Hepatocyte (in vitro differentiated cells): ENCODE measurements at regions not wholly inside any gene's neighbourhood (a gene's known extent, or its start where the extent isn't known, plus 50 kb on each side); places are given as distances from the start of the nearest gene placed in this dataset.

Experiments
- DNase-seq: peaks from one replicate; pipeline ENCODE4 v3.0.0-alpha.2; 2016; ENCODE audit warnings: low spot score
- H2AFZ ChIP-seq: fragments of 200-600 bp; sonication (generic); 2 replicates; pipeline ENCODE4 v1.6.0; 2016; ENCODE audit warnings: antibody characterized with exemption, mild to moderate bottlenecking
- H3K27ac ChIP-seq: fragments of 200-600 bp; sonication (generic); 2 replicates; pipeline ENCODE4 v1.5.1; 2016; ENCODE audit warnings: mild to moderate bottlenecking
- H3K27me3 ChIP-seq: fragments of 200-600 bp; sonication (generic); 2 replicates; pipeline ENCODE4 v1.6.1; 2016
- H3K36me3 ChIP-seq: fragments of 200-600 bp; sonication (generic); replicated peaks from 2 replicates; pipeline ENCODE4 v1.5.1; 2016; ENCODE audit warnings: low read depth; ENCODE audit not compliant: insufficient read depth
- H3K4me1 ChIP-seq: fragments of 200-600 bp; sonication (generic); 2 replicates; pipeline ENCODE4 v1.5.1; 2016; ENCODE audit warnings: mild to moderate bottlenecking, moderate library complexity; ENCODE audit not compliant: insufficient read depth
- H3K4me2 ChIP-seq: fragments of 200-600 bp; sonication (generic); 2 replicates; pipeline ENCODE4 v1.6.0; 2016
- H3K4me3 ChIP-seq: fragments of 200-600 bp; sonication (generic); 2 replicates; pipeline ENCODE4 v1.5.1; 2016; ENCODE audit warnings: mild to moderate bottlenecking
- H3K79me2 ChIP-seq: fragments of 200-600 bp; sonication (generic); 2 replicates; pipeline ENCODE4 v1.6.0; 2017; ENCODE audit warnings: mild to moderate bottlenecking
- H3K9me2 ChIP-seq: fragments of 200-600 bp; sonication (generic); replicated peaks from 2 replicates; pipeline ENCODE4 v1.6.0; 2017; ENCODE audit warnings: mild to moderate bottlenecking; ENCODE audit not compliant: insufficient read depth
- H3K9me3 ChIP-seq: fragments of 200-600 bp; sonication (generic); 2 replicates; pipeline ENCODE4 v1.5.1; 2016; ENCODE audit warnings: low read depth, mild to moderate bottlenecking
- H4K20me1 ChIP-seq: fragments of 200-600 bp; sonication (generic); 2 replicates; pipeline ENCODE4 v1.6.0; 2016; ENCODE audit warnings: mild to moderate bottlenecking; ENCODE audit not compliant: insufficient read depth, poor library complexity, severe bottlenecking
- EZH2 ChIP-seq: fragments of 200-600 bp; sonication (generic); IDR thresholded peaks from 2 replicates; pipeline ENCODE4 v1.6.1; 2016; ENCODE audit warnings: antibody characterized with exemption, mild to moderate bottlenecking, borderline replicate concordance
- EZH2phosphoT487 ChIP-seq: fragments of 200-600 bp; sonication (generic); IDR thresholded peaks from one replicate; pipeline ENCODE4 v1.6.1; 2018; ENCODE audit warnings: antibody characterized with exemption, mild to moderate bottlenecking, low read depth, moderate library complexity; ENCODE audit not compliant: unreplicated experiment, severe bottlenecking
- WGBS: methylation state at CpG from one replicate; pipeline ENCODE4 v1.1.6; 2016; ENCODE audit warnings: low lambda C conversion rate; ENCODE audit errors: missing lambda C conversion rate; 5-methylcytosine and 5-hydroxymethylcytosine counted together
- TF ChIP-seq, protein P1 (sequence below): fragments of 200-600 bp; sonication (generic); IDR thresholded peaks from 2 replicates; pipeline ENCODE4 v1.5.1; 2016; ENCODE audit warnings: antibody characterized with exemption, mild to moderate bottlenecking; ENCODE audit not compliant: poor library complexity

DNA sequence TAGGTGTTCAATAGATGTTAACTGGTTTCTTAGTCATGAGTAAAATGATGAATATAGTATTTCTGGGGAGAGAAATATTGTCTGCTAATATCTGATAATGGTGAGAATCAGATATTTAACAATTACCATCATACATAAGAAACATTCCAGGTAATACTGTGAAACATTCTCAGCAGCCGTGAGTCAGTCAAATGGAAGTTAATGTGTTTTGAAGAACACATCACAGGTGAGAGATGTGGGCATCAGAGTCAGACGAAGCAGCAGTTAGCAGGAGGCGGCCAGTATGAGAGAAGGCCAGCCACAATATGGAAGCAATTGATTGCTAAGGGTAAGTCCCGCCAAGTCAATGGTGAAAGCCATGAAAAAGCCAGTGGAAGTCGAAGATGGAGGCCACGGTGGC, 1035.9 kb downstream of the TUSC7 start:
- H3K36me3 ChIP-seq, result no peaks in the 10 kb centered on the region
- no peaks in the 10 kb centered on the region for H3K79me2 ChIP-seq
- no peak for DNase-seq
- no peaks in the 10 kb centered on the region for H3K4me1 ChIP-seq
- 90% methylated on average over 6 of the region's 6 CpGs for WGBS
- H3K4me3 ChIP-seq, result no peak overlapping the region
- no peaks in the 10 kb centered on the region for H4K20me1 ChIP-seq
- H3K27ac ChIP-seq, result no peak overlapping the region
- no peak overlapping the region for H2AFZ ChIP-seq
- H3K9me3 ChIP-seq, result no peaks in the 10 kb centered on the region
- no peaks in the 10 kb centered on the region for H3K9me2 ChIP-seq
- H3K27me3 ChIP-seq, result no peaks in the 10 kb centered on the region
- no peak overlapping the region for H3K4me2 ChIP-seq
- TF ChIP-seq, protein P1, sequence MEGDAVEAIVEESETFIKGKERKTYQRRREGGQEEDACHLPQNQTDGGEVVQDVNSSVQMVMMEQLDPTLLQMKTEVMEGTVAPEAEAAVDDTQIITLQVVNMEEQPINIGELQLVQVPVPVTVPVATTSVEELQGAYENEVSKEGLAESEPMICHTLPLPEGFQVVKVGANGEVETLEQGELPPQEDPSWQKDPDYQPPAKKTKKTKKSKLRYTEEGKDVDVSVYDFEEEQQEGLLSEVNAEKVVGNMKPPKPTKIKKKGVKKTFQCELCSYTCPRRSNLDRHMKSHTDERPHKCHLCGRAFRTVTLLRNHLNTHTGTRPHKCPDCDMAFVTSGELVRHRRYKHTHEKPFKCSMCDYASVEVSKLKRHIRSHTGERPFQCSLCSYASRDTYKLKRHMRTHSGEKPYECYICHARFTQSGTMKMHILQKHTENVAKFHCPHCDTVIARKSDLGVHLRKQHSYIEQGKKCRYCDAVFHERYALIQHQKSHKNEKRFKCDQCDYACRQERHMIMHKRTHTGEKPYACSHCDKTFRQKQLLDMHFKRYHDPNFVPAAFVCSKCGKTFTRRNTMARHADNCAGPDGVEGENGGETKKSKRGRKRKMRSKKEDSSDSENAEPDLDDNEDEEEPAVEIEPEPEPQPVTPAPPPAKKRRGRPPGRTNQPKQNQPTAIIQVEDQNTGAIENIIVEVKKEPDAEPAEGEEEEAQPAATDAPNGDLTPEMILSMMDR, result no peak
- TF ChIP-seq EZH2phosphoT487, result no peak
- TF ChIP-seq EZH2, result no peak

DNA sequence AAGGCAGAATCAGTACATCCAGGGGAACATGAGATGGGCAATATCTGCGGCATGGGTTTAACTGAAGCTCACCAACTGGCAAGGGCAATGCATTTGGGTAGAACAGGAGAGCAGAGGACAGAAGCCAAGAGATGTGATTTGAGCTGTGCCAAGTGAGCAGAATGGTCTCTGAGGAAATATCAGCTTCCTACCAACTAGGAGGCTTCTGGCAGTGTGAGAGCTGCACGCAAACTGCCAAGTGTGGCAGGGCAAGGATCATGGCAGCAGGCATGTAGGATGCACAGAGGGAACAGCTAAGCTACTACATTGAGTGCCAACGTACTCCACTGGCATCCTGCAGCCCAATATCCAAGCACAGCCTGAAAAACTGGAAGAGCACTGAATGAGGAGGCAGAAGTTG, 1036.5 kb downstream of the TUSC7 start:
- Histone ChIP-seq H3K4me3 (no peak overlapping the region), H2AFZ (no peak overlapping the region), H3K9me3 (no peaks in the 10 kb centered on the region), H3K4me1 (no peaks in the 10 kb centered on the region), H3K27me3 (no peaks in the 10 kb centered on the region), H3K79me2 (no peaks in the 10 kb centered on the region), H3K4me2 (no peak overlapping the region), H3K36me3 (no peaks in the 10 kb centered on the region), H4K20me1 (no peaks in the 10 kb centered on the region), H3K9me2 (no peaks in the 10 kb centered on the region), H3K27ac (no peak overlapping the region)
- no peak for DNase-seq
- TF ChIP-seq EZH2 (no peak), EZH2phosphoT487 (no peak)
- TF ChIP-seq, protein P1, result no peak
- 79% methylated on average over 3 of the region's 3 CpGs for WGBS

DNA sequence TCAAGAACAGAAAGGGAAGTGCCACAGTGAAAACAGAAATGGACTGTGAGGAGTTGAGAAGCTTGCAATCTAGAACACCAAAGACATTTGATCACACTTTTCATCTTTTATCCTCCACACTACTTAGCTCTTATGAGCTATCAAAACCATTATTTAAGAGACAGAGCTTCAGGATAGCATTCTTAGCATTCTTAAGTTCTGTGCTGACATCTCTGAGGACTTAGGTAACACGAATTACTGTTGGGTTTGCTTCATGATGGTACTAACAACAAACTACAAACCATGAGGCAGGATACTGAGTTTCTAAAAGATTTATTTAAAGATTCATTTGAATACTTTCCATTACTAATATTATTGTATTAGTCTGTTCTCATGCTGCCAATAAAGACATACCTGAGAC, 1038.6 kb downstream of the TUSC7 start:
- H3K4me1 ChIP-seq, result peaks cover 4% of the 10 kb centered on the region
- no peaks in the 10 kb centered on the region for H3K36me3 ChIP-seq
- no peak overlapping the region for H3K4me3 ChIP-seq
- no peaks in the 10 kb centered on the region for H3K27me3 ChIP-seq
- TF ChIP-seq EZH2phosphoT487 (no peak), EZH2 (no peak)
- TF ChIP-seq, protein P1, result no peak
- H4K20me1 ChIP-seq, result no peaks in the 10 kb centered on the region
- no peak overlapping the region for H2AFZ ChIP-seq
- H3K79me2 ChIP-seq, result no peaks in the 10 kb centered on the region
- H3K9me2 ChIP-seq, result no peaks in the 10 kb centered on the region
- no peak overlapping the region for H3K4me2 ChIP-seq
- H3K27ac ChIP-seq, result no peak overlapping the region
- DNase-seq, result no peak
- no peaks in the 10 kb centered on the region for H3K9me3 ChIP-seq
- WGBS, result 69% methylated on average over 1 of the region's 1 CpG

DNA sequence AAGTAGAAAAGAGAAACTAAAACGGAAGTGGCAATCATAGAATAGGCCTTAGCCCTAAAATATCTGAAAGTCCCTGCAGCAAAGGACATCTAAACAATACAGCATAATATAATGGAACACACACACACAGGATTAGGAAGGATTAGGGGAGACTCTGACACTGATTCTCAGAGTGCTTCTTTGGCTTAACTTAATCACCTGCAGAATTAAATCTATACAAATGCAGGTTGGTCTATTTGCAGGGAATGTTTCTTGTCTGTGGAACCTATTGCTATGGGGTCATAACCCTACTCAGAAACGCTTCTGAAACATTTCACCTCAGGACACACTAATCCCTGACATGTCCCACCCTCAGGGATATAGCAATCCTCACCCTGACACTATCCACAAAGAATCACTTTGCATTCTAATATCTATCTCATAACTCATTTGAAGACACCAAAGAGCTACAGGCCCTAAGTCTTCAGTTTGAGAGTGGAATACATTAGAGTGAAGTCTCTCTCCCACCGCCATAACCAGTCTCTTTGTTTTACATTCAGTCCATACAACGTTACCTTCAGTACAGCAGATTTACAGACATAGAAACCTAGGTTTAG, 1041.2 kb downstream of the TUSC7 start:
- WGBS, result 69% methylated on average over 4 of the region's 4 CpGs
- Histone ChIP-seq H3K36me3 (no peaks in the 10 kb centered on the region), H4K20me1 (no peaks in the 10 kb centered on the region), H3K4me1 (peaks cover 4% of the 10 kb centered on the region), H3K4me3 (no peak overlapping the region), H3K9me2 (no peaks in the 10 kb centered on the region), H3K27me3 (no peaks in the 10 kb centered on the region), H3K79me2 (no peaks in the 10 kb centered on the region), H3K27ac (no peak overlapping the region), H2AFZ (no peak overlapping the region), H3K9me3 (no peaks in the 10 kb centered on the region), H3K4me2 (no peak overlapping the region)
- TF ChIP-seq, protein P1, result no peak
- no peak for TF ChIP-seq EZH2
- no peak for TF ChIP-seq EZH2phosphoT487
- no peak for DNase-seq
